ENCODE measurements at regions not wholly inside any gene's neighbourhood (a gene's known extent, or its start where the extent isn't known, plus 50 kb on each side); places are given as distances from the start of the nearest gene placed in this dataset.

- H3K27ac ChIP-seq (ENCODE audit: insufficient read depth, low read length, poor library complexity, severe bottlenecking) = no peak overlapping the region
- DNase-seq = no peak
- H3K4me3 ChIP-seq (ENCODE audit: insufficient read depth, low read depth, low read length, poor library complexity, severe bottlenecking) = no peak overlapping the region
- no peaks in the 10 kb centered on the region for H3K27me3 ChIP-seq (replicated peaks; ENCODE audit: control insufficient read depth, insufficient read depth, low read length, poor library complexity, severe bottlenecking)
- no peaks in the 10 kb centered on the region for H3K9me3 ChIP-seq (ENCODE audit: control insufficient read depth, low read length)
- peaks cover 5% of the 10 kb centered on the region for H3K4me1 ChIP-seq (ENCODE audit: control insufficient read depth, insufficient read depth, low read length, poor library complexity, severe bottlenecking)
- H3K36me3 ChIP-seq (ENCODE audit: control insufficient read depth, insufficient read depth, low read length) = no peaks in the 10 kb centered on the region
These were observed 92.8 kb downstream of the FASLG start for GRCh38 chr1:172751683-172752082.

GRCh38 chr1:172753964-172754363 is 95.1 kb downstream of the FASLG start:
- Histone ChIP-seq H3K9me3 (ENCODE audit: control insufficient read depth, low read length) (no peaks in the 10 kb centered on the region), H3K27me3 (replicated peaks; ENCODE audit: control insufficient read depth, insufficient read depth, low read length, poor library complexity, severe bottlenecking) (no peaks in the 10 kb centered on the region), H3K27ac (ENCODE audit: insufficient read depth, low read length, poor library complexity, severe bottlenecking) (no peak overlapping the region), H3K4me3 (ENCODE audit: insufficient read depth, low read depth, low read length, poor library complexity, severe bottlenecking) (no peak overlapping the region), H3K4me1 (ENCODE audit: control insufficient read depth, insufficient read depth, low read length, poor library complexity, severe bottlenecking) (no peaks in the 10 kb centered on the region), H3K36me3 (ENCODE audit: control insufficient read depth, insufficient read depth, low read length) (no peaks in the 10 kb centered on the region)
- no peak for DNase-seq

GRCh38 chr1:172754609-172755008 is 95.7 kb downstream of the FASLG start:
- Histone ChIP-seq H3K27ac (ENCODE audit: insufficient read depth, low read length, poor library complexity, severe bottlenecking) (no peak overlapping the region), H3K27me3 (replicated peaks; ENCODE audit: control insufficient read depth, insufficient read depth, low read length, poor library complexity, severe bottlenecking) (no peaks in the 10 kb centered on the region), H3K4me1 (ENCODE audit: control insufficient read depth, insufficient read depth, low read length, poor library complexity, severe bottlenecking) (no peaks in the 10 kb centered on the region), H3K4me3 (ENCODE audit: insufficient read depth, low read depth, low read length, poor library complexity, severe bottlenecking) (no peak overlapping the region), H3K36me3 (ENCODE audit: control insufficient read depth, insufficient read depth, low read length) (no peaks in the 10 kb centered on the region), H3K9me3 (ENCODE audit: control insufficient read depth, low read length) (no peaks in the 10 kb centered on the region)
- no peak for DNase-seq

DNA sequence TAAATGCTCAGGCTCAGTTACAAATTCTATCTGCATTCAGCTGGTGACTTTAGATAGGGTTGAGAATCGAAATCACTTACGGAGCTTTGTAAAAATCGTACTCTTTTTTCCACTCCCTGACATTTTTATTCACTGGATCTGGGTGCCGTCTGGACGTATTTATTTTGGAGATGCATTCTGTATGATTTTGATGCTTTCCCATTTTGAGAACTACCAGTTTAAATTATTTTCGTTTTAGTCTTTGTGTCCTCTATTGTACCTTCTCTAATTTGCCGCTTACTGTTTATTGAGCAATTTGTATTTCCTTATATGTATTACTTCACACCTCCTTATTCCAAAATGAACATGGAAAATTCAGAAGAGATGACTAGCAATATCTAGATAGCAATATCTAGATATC is 96.2 kb downstream of the FASLG start:
- Histone ChIP-seq H3K4me1 (ENCODE audit: control insufficient read depth, insufficient read depth, low read length, poor library complexity, severe bottlenecking) (no peaks in the 10 kb centered on the region), H3K9me3 (ENCODE audit: control insufficient read depth, low read length) (no peaks in the 10 kb centered on the region), H3K27ac (ENCODE audit: insufficient read depth, low read length, poor library complexity, severe bottlenecking) (no peak overlapping the region), H3K4me3 (ENCODE audit: insufficient read depth, low read depth, low read length, poor library complexity, severe bottlenecking) (no peak overlapping the region), H3K36me3 (ENCODE audit: control insufficient read depth, insufficient read depth, low read length) (no peaks in the 10 kb centered on the region), H3K27me3 (replicated peaks; ENCODE audit: control insufficient read depth, insufficient read depth, low read length, poor library complexity, severe bottlenecking) (no peaks in the 10 kb centered on the region)
- no peak for DNase-seq

GRCh38 chr1:172756024-172756423 is 97.1 kb downstream of the FASLG start:
- Histone ChIP-seq H3K27me3 (replicated peaks; ENCODE audit: control insufficient read depth, insufficient read depth, low read length, poor library complexity, severe bottlenecking) (no peaks in the 10 kb centered on the region), H3K36me3 (ENCODE audit: control insufficient read depth, insufficient read depth, low read length) (no peaks in the 10 kb centered on the region), H3K4me1 (ENCODE audit: control insufficient read depth, insufficient read depth, low read length, poor library complexity, severe bottlenecking) (no peaks in the 10 kb centered on the region), H3K9me3 (ENCODE audit: control insufficient read depth, low read length) (no peaks in the 10 kb centered on the region), H3K4me3 (ENCODE audit: insufficient read depth, low read depth, low read length, poor library complexity, severe bottlenecking) (no peak overlapping the region), H3K27ac (ENCODE audit: insufficient read depth, low read length, poor library complexity, severe bottlenecking) (no peak overlapping the region)
- no peak for DNase-seq

- H3K27me3 ChIP-seq (replicated peaks; ENCODE audit: control insufficient read depth, insufficient read depth, low read length, poor library complexity, severe bottlenecking) = no peaks in the 10 kb centered on the region
These were observed 99.4 kb downstream of the FASLG start for GRCh38 chr1:172758259-172758658.

GRCh38 chr1:172760121-172760520 is 101.2 kb downstream of the FASLG start:
- Histone ChIP-seq H3K4me1 (ENCODE audit: control insufficient read depth, insufficient read depth, low read length, poor library complexity, severe bottlenecking) (no peaks in the 10 kb centered on the region), H3K27me3 (replicated peaks; ENCODE audit: control insufficient read depth, insufficient read depth, low read length, poor library complexity, severe bottlenecking) (no peaks in the 10 kb centered on the region), H3K4me3 (ENCODE audit: insufficient read depth, low read depth, low read length, poor library complexity, severe bottlenecking) (no peak overlapping the region), H3K36me3 (ENCODE audit: control insufficient read depth, insufficient read depth, low read length) (no peaks in the 10 kb centered on the region), H3K9me3 (ENCODE audit: control insufficient read depth, low read length) (no peaks in the 10 kb centered on the region), H3K27ac (ENCODE audit: insufficient read depth, low read length, poor library complexity, severe bottlenecking) (no peak overlapping the region)
- DNase-seq = no peak

More at GRCh38 chr1:172758259-172758658, 99.4 kb downstream of the FASLG start:
- Histone ChIP-seq H3K4me3 (ENCODE audit: insufficient read depth, low read depth, low read length, poor library complexity, severe bottlenecking) (no peak overlapping the region), H3K9me3 (ENCODE audit: control insufficient read depth, low read length) (no peaks in the 10 kb centered on the region), H3K27ac (ENCODE audit: insufficient read depth, low read length, poor library complexity, severe bottlenecking) (no peak overlapping the region), H3K36me3 (ENCODE audit: control insufficient read depth, insufficient read depth, low read length) (no peaks in the 10 kb centered on the region), H3K4me1 (ENCODE audit: control insufficient read depth, insufficient read depth, low read length, poor library complexity, severe bottlenecking) (no peaks in the 10 kb centered on the region)
- no peak for DNase-seq

DNA sequence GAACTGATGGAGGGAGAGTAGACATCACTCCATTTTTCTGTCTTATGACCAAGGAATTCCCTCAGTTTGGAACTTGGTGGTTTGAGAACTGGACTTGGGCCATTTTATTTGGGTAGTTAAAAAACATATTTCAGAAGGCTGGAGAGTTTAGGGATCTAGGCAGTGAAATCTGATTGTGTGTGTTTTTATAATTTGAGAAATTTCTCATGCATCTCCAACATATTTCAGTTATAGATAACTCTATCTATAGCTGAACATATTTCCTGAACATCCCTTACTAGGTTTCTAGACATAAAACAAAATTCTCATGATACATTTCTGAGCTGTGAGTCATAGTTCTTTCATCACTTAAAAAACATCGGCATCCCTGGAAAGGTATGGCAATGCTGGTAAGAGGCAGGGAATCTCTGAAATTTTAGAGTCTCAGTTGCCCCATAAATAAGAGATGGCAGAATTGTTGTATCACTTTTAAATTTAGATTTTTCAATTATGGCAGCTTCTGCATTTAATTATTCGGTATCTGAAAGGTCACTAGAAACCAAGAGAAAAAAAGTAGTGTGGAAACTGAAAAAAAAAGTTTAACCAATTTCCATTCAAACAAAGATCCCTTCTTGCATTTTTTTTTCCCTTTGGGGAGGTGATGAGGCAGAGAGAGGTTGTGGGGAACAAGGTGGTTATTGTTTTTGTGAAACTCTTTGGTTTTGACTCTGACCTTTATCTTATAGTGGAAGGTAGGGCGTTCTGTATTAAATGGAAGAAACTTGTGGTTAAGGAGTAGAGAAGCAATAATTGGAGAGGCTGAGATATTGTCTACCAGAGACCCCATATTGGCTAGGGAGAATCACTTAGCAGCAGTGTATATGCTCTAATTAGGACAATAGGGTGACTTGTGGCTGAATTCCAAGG is 102.9 kb downstream of the FASLG start:
- H3K4me1 ChIP-seq (ENCODE audit: control insufficient read depth, insufficient read depth, low read length, poor library complexity, severe bottlenecking) = no peaks in the 10 kb centered on the region
- no peaks in the 10 kb centered on the region for H3K27me3 ChIP-seq (replicated peaks; ENCODE audit: control insufficient read depth, insufficient read depth, low read length, poor library complexity, severe bottlenecking)
- H3K9me3 ChIP-seq (ENCODE audit: control insufficient read depth, low read length) = no peaks in the 10 kb centered on the region
- DNase-seq = no peak
- no peak overlapping the region for H3K4me3 ChIP-seq (ENCODE audit: insufficient read depth, low read depth, low read length, poor library complexity, severe bottlenecking)
- no peak overlapping the region for H3K27ac ChIP-seq (ENCODE audit: insufficient read depth, low read length, poor library complexity, severe bottlenecking)
- no peaks in the 10 kb centered on the region for H3K36me3 ChIP-seq (ENCODE audit: control insufficient read depth, insufficient read depth, low read length)

GRCh38 chr1:172763057-172763456 is 104.2 kb downstream of the FASLG start:
- H3K4me1 ChIP-seq (ENCODE audit: control insufficient read depth, insufficient read depth, low read length, poor library complexity, severe bottlenecking) = no peaks in the 10 kb centered on the region
- H3K4me3 ChIP-seq (ENCODE audit: insufficient read depth, low read depth, low read length, poor library complexity, severe bottlenecking) = no peak overlapping the region
- H3K27me3 ChIP-seq (replicated peaks; ENCODE audit: control insufficient read depth, insufficient read depth, low read length, poor library complexity, severe bottlenecking) = no peaks in the 10 kb centered on the region
- no peak overlapping the region for H3K27ac ChIP-seq (ENCODE audit: insufficient read depth, low read length, poor library complexity, severe bottlenecking)
- no peak for DNase-seq
- no peaks in the 10 kb centered on the region for H3K36me3 ChIP-seq (ENCODE audit: control insufficient read depth, insufficient read depth, low read length)
- H3K9me3 ChIP-seq (ENCODE audit: control insufficient read depth, low read length) = no peaks in the 10 kb centered on the region

- H3K4me1 ChIP-seq (ENCODE audit: control insufficient read depth, insufficient read depth, low read length, poor library complexity, severe bottlenecking) = no peaks in the 10 kb centered on the region
- no peaks in the 10 kb centered on the region for H3K27me3 ChIP-seq (replicated peaks; ENCODE audit: control insufficient read depth, insufficient read depth, low read length, poor library complexity, severe bottlenecking)
- no peak for DNase-seq
These were observed 105.5 kb downstream of the FASLG start for GRCh38 chr1:172764378-172764777.

More at GRCh38 chr1:172764378-172764777, 105.5 kb downstream of the FASLG start:
- Histone ChIP-seq H3K9me3 (ENCODE audit: control insufficient read depth, low read length) (no peaks in the 10 kb centered on the region), H3K27ac (ENCODE audit: insufficient read depth, low read length, poor library complexity, severe bottlenecking) (no peak overlapping the region), H3K36me3 (ENCODE audit: control insufficient read depth, insufficient read depth, low read length) (no peaks in the 10 kb centered on the region), H3K4me3 (ENCODE audit: insufficient read depth, low read depth, low read length, poor library complexity, severe bottlenecking) (no peak overlapping the region)
